KMS-11 (cell line): ENCODE measurements at regions not wholly inside any gene's neighbourhood (a gene's known extent, or its start where the extent isn't known, plus 50 kb on each side); places are given as distances from the start of the nearest gene placed in this dataset.

ENCODE experiments used
- H2AFZ ChIP-seq: fragments of 200-600 bp; sonication (generic); 2 replicates; pipeline ENCODE4 v1.6.1; 2016; ENCODE audit warnings: antibody characterized with exemption, mixed run types, low read depth
- H3K27ac ChIP-seq: fragments of 200-600 bp; sonication (generic); 2 replicates; pipeline ENCODE4 v1.6.1; 2016; ENCODE audit warnings: mild to moderate bottlenecking, mixed run types
- H3K27me3 ChIP-seq: fragments of 200-600 bp; sonication (generic); 2 replicates; pipeline ENCODE4 v1.6.1; 2017; ENCODE audit warnings: mild to moderate bottlenecking, low read depth, mixed run types, moderate library complexity; ENCODE audit not compliant: insufficient read depth
- H3K36me3 ChIP-seq: fragments of 200-600 bp; sonication (generic); 2 replicates; pipeline ENCODE4 v1.6.1; 2017; ENCODE audit warnings: mild to moderate bottlenecking, mixed run types; ENCODE audit not compliant: insufficient read depth
- H3K4me1 ChIP-seq: fragments of 200-600 bp; sonication (generic); 2 replicates; pipeline ENCODE4 v1.6.1; 2016; ENCODE audit warnings: mild to moderate bottlenecking, low read depth, mixed run types; ENCODE audit not compliant: poor library complexity, severe bottlenecking
- H3K4me2 ChIP-seq: fragments of 200-600 bp; sonication (generic); 2 replicates; pipeline ENCODE4 v1.7.0; 2016; ENCODE audit warnings: mild to moderate bottlenecking, mixed run types
- H3K4me3 ChIP-seq: fragments of 200-600 bp; sonication (generic); IDR thresholded peaks from 2 replicates; pipeline ENCODE4 v1.6.1; 2017; ENCODE audit warnings: low read depth, low read length, mixed read lengths; ENCODE audit not compliant: insufficient read depth
- H3K79me2 ChIP-seq: fragments of 200-600 bp; sonication (generic); 2 replicates; pipeline ENCODE4 v1.6.1; 2016; ENCODE audit warnings: low read depth, mixed run types; ENCODE audit not compliant: insufficient read depth
- H3K9ac ChIP-seq: fragments of 200-600 bp; sonication (generic); 2 replicates; pipeline ENCODE4 v1.6.1; 2016; ENCODE audit warnings: mild to moderate bottlenecking, mixed run types
- H4K20me1 ChIP-seq: fragments of 200-600 bp; sonication (generic); 2 replicates; pipeline ENCODE4 v1.6.1; 2016; ENCODE audit warnings: mild to moderate bottlenecking, mixed run types; ENCODE audit not compliant: insufficient read depth
- TF ChIP-seq, protein P1 (sequence below): fragments of 200-600 bp; sonication (generic); conservative IDR thresholded peaks from 2 replicates; pipeline ENCODE4 v1.6.1; 2017; ENCODE audit warnings: low read depth, mild to moderate bottlenecking, antibody characterized with exemption, low read length, moderate library complexity, mixed read lengths

- Histone ChIP-seq H3K27ac (no peak overlapping the region), H3K27me3 (no peaks in the 10 kb centered on the region), H3K79me2 (no peaks in the 10 kb centered on the region), H3K4me1 (peaks cover 31% of the 10 kb centered on the region), H3K36me3 (no peaks in the 10 kb centered on the region), H2AFZ (no peak overlapping the region), H3K4me2 (no peak overlapping the region), H3K4me3 (no peak overlapping the region), H3K9ac (no peak overlapping the region), H4K20me1 (no peaks in the 10 kb centered on the region)
- TF ChIP-seq, protein P1, sequence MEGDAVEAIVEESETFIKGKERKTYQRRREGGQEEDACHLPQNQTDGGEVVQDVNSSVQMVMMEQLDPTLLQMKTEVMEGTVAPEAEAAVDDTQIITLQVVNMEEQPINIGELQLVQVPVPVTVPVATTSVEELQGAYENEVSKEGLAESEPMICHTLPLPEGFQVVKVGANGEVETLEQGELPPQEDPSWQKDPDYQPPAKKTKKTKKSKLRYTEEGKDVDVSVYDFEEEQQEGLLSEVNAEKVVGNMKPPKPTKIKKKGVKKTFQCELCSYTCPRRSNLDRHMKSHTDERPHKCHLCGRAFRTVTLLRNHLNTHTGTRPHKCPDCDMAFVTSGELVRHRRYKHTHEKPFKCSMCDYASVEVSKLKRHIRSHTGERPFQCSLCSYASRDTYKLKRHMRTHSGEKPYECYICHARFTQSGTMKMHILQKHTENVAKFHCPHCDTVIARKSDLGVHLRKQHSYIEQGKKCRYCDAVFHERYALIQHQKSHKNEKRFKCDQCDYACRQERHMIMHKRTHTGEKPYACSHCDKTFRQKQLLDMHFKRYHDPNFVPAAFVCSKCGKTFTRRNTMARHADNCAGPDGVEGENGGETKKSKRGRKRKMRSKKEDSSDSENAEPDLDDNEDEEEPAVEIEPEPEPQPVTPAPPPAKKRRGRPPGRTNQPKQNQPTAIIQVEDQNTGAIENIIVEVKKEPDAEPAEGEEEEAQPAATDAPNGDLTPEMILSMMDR: no peak
These were observed 834.0 kb downstream of the USP25 start for GRCh38 chr21:16563795-16564194.

GRCh38 chr21:16568244-16568643 lies 838.5 kb downstream of the USP25 start:
- Histone ChIP-seq H3K4me2 (no peak overlapping the region), H3K36me3 (no peaks in the 10 kb centered on the region), H3K9ac (no peak overlapping the region), H2AFZ (no peak overlapping the region), H3K27me3 (no peaks in the 10 kb centered on the region), H3K79me2 (no peaks in the 10 kb centered on the region), H3K4me1 (peaks cover 13% of the 10 kb centered on the region), H3K4me3 (no peak overlapping the region), H4K20me1 (no peaks in the 10 kb centered on the region), H3K27ac (no peak overlapping the region)
- TF ChIP-seq, protein P1: no peak

DNA sequence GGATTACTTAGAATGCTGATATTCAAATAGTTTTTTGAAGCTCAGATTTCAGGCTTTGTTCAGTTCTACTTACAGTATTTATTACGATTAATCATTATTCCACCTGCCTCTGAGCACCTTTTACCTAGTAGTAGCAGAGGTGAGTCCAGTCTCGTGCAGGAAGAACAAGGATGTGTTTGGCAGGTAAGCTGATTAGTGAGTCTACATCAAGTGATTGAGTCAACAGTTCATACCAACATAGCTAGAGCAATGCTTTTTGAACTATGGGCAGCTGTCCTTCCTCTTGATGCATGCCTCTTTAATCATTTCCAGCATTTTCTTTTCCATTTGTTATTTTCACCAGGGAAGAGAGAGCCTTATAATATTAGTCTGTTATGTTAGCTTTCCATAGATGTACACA lies 838.9 kb downstream of the USP25 start:
- Histone ChIP-seq H3K4me2 (no peak overlapping the region), H3K4me1 (peaks cover 9% of the 10 kb centered on the region)
- TF ChIP-seq, protein P1: no peak

DNA sequence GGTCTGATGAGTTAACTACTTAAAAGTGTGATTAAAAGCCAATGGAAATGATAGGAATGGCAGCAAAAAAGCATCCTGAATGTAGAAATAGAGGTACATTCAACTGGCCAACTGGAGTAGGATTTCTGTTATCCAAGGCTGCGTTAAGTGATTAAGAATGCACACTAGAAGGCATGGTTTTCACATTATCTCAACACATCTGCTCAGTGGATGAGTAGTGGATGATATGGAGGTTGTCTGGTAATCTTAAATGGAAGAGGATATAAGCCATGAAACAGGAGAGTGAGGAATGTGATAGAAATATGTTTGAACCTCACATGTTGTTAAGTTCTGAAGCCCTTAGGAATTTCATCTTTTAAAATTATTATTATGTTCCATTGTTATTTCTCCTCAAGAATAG lies 839.9 kb downstream of the USP25 start:
- H3K4me3 ChIP-seq: no peak overlapping the region
- TF ChIP-seq, protein P1: no peak
- H3K4me1 ChIP-seq: peaks cover 3% of the 10 kb centered on the region
- H3K9ac ChIP-seq: no peak overlapping the region
- H4K20me1 ChIP-seq: no peaks in the 10 kb centered on the region
- H3K27me3 ChIP-seq: no peaks in the 10 kb centered on the region
- no peaks in the 10 kb centered on the region for H3K36me3 ChIP-seq
- no peak overlapping the region for H3K4me2 ChIP-seq
- H3K79me2 ChIP-seq: no peaks in the 10 kb centered on the region
- no peak overlapping the region for H2AFZ ChIP-seq
- no peak overlapping the region for H3K27ac ChIP-seq

More for the DNA sequence above, 838.9 kb downstream of the USP25 start:
- Histone ChIP-seq H3K27ac (no peak overlapping the region), H2AFZ (no peak overlapping the region), H3K4me3 (no peak overlapping the region), H3K9ac (no peak overlapping the region), H3K27me3 (no peaks in the 10 kb centered on the region), H3K36me3 (no peaks in the 10 kb centered on the region), H3K79me2 (no peaks in the 10 kb centered on the region), H4K20me1 (no peaks in the 10 kb centered on the region)
